Posterior vena cava (tissue), 2 donors: ENCODE measurements at regions not wholly inside any gene's neighbourhood (a gene's known extent, or its start where the extent isn't known, plus 50 kb on each side); places are given as distances from the start of the nearest gene placed in this dataset.

ENCODE experiments used
- DNase-seq: peaks from one replicate; pipeline ENCODE4 v3.0.0-alpha.2; 2020; ENCODE audit warnings: low spot score
- intact Hi-C, 2 donors: fragments of 100-400 bp; cut with DNase I; formaldehyde crosslinking; loops; one replicate each; pipeline versions ENCODE4 v1.14.1 to v1.14.2; 2022 to 2023
- donor health status: DM: yes; HTN: yes; CAD: no.
- donor health status: DM: yes; HTN: yes; CAD: no.

DNA sequence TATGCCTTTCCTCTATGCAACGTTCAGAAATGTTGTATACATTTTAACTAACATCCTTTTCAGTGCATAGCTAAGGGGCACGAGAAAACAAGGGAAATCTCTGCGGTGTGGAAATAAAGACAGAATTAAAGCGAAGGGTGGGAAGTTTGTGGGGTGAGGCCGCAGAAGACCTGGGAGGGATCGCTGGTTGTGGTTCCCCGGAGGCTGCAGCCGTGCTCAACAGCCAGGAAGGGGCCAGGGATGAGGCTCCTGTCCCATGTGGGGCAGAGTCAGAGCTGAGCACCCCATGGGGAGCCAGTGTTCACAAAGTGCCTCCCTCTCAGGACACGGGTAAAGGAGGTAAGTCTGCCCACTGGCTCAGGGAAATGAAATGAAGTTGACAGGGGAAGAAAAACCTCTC lies 67.5 kb downstream of the MYEOV start:
- DNase-seq: peak; percentile 62
- intact Hi-C loops: no loop called here

DNA sequence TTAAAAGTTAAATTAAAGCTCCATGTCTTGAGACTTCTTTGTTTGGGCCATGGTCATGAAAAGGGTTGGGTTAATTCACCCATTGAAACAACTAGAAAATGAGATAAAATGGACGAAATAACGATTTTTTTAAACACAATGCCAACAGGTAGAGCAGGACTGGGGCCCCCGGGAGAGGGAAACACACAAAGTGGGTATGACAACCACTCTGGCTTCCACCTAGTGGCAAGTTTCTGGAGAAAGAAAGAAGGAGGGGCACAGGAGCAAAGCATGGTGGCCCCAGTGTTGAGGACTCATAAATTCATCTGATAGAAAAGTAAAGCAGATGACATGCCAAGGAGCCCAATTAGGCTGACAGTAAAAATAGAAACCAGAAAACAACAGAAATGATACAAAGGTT lies 68.4 kb downstream of the MYEOV start:
- DNase-seq: peak; percentile 22
- intact Hi-C loops: no loop called here

DNA sequence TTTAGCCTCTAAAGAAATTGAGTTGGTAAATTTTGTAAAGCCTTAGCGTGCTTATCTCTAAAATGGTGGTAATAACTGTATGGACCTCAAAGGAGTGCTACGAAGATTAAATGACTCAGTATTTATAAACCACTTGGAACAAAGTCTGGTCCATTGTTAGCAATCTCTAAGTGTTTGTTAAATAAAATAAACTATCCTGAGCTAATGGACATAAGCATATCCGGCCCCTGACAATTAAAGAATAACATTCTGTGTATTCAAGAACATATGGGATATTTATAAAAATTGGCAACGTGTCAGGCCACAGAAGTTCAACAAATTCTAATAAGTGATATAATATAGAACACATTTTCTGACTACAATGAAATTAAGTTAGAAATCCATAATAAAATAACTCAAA lies 71.0 kb downstream of the MYEOV start:
- DNase-seq: no peak

DNA sequence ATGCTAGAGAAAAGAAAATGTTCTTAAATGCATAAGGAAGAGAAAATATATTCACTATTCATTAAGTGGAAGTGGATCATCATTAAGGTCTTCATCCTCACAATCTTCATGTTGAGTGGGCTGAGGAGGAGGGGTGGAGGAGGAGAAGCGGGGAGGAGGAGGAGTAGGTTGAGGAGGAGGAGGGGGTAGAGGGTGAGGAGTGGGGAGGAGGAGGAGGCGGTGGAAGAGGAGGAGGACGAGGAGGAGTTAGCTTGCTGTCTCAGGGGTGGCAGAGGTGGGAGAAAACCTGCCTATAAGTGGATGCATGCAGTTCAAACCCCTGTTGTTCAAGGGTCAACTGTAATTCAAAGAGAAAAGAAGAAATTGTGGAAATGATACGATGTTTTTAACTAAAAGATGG lies 71.6 kb downstream of the MYEOV start:
- DNase-seq: no peak
- intact Hi-C loops: no loop called here

More for the DNA sequence above, 71.0 kb downstream of the MYEOV start:
- intact Hi-C loops: no loop called here

DNA sequence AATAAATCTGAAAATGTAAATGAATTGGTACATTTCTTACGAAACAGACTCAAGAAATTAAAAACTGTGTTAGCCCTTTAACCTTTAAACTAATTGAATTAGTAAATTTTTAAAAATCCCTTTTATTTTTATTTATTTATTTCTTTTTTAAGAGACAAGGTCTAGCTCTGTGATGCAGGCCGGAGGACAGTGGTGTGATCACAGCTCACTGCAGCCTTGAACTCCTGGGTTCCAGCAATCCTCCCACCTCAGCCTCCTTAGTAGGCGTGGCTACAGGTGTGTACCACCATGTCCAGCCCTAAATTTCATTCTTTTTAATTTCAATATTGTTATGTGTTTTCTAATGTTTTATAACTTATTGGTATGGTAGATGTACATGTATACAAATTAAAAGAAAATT lies 72.6 kb downstream of the MYEOV start:
- no peak for DNase-seq
- intact Hi-C loops: no loop called here

DNA sequence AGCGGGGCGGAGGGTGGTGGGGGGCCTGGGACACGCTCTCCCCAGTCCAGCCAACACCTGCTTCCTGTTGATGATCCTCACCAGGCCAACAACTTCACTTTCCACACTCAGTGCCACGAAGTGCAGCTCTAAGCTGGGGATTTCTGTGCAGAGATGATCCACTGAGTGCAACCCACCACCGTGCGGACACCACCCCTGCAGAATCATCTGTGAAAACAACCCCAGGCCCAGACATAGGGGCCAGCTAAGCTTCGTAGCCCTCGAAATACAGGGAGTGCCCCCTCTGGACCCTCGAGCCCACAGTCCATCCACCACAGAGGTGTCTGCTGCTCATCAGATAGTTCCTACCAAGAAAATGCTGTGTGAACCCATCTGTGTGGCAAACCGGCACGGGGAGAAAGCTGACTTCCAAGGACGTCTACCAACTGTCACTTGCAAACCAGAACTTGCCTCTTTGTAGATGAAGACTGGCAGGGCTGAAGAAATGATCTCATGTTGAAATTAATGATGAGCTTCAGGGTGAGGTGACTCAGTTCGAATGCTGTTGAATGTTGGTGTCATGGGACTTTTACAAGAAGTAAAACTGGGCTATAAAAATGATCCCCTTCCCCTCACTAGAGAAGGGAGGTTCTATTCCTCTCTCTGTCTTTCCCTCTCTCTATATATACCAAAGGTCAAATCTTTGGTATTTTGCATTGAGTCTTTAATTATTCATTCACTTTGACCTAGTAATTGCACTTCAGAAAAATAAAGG lies 73.4 kb downstream of the MYEOV start:
- intact Hi-C loops: no loop called here

DNA sequence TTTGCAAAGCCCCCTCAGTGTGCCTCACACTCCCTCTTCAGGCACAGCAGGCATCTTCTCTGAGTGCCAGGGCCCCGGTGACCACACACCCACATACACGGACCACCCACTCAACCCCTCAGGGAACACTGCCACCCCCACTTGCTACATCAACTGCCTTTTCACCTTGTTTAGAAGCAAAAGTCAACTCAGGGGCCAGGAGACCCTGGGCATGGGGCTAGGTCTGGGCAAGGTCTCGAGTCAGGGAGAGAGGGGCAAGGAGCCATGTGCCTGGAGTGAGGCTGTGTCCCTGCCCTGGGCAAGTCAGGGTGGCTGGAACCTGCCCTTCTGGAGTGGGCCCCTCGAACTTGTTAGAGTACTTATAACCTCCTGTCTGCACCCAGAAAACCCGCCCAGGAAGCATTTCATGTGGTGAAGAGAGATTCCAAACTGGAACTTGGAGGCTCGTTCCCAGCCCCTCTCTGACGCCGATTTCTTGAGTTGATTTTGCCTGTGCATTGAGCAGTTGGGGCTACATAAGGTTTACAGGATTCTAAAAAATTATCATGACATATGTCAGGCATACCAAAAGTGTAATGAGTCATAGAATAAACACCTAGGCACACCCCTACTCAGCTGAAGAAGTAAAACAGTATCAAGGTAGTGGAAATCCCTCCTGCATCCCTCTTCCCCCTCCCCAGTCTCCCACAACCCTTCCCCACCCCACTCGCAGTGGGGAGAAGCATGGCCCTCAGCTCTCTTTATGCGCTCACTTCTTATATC lies 74.3 kb downstream of the MYEOV start:
- peak; percentile 59 for DNase-seq
- intact Hi-C loops: no loop called here

More for the DNA sequence above, 73.4 kb downstream of the MYEOV start:
- DNase-seq: peak; percentile 60

DNA sequence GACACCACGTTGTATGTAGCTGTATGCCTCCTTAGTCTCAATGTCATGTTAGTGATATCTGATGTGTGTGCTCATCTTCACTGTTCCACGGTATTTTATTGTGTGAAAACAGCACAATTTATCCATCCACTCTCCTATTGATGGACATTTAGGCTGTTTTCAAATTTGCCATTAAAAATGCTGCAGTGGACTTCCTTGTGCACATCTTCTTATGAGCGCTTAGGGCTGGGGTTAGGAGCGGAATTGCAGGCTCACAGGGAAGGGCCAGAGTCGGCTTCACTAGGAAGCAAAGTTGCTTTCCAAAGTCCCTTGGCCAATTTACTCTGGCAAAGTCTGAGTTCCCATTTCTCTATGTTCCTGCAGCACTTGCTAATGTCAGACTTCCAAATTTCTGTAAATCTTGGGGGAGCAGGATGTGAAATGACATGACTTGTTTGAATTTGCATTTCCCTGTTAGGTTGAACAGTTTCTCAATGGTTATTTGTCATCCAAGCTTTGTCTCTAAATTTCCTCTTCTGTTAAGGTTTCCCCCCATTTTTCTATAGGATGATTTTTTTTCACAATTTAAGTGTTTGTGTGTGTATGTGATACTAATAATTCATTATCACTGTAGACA lies 75.4 kb downstream of the MYEOV start:
- DNase-seq: peak; percentile 17
- intact Hi-C loops: no loop called here

DNA sequence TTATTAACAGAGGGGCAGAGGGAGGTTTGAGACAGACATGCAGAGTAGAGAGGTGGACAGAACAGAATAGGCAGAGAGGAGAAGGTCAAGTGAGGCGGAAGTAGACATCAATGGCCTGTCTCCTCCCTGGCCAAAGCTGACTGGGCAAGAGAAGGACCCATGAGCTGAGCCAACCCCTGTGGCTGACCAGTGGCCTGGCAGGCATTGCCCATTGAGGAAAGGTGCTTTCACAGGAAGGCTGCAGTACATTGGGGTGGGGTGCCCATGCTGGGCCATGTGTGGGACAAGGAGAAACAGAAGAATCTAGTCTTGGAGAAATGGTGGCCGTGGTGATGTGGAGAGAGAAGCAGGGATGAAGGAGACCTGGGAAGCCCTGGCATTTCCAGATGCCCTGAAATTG lies 76.0 kb downstream of the MYEOV start:
- peak; percentile 31 for DNase-seq
- intact Hi-C loops: no loop called here

DNA sequence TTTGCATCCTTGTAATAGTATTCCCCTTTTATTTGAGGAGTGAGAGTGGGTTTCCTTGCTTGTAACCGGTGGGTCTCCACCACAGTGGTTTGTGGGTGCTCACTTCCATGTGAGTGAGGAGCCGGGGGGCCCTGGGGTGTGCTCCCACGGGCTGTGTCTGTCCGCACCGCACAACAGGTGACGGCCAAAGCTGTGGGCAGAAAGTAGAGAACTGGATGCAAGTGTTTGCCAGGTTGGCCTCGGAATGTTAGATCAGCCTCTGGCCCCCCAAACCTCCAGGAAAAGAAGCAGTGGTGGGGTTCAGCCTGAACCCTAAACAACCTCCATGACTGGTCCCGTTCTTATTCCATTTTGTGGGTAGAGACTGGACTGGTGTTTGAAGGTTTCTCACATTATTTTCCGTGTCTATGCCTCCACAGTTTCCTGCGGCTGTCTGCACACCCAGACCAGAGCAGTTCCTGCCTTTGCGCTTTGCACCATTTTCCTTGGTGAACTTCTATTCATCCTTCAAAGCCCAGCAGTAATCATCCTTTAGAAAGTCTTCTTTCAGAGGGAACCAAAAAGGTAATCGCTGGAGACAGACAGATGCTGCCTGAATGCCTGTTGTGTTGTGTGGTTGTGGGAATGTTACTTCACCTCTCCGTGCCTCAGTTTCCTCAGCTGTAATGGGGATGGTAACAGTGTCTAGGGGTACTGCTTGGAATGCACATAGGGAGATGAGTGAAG lies 77.2 kb downstream of the MYEOV start:
- DNase-seq: no peak
- intact Hi-C loops: no loop called here

DNA sequence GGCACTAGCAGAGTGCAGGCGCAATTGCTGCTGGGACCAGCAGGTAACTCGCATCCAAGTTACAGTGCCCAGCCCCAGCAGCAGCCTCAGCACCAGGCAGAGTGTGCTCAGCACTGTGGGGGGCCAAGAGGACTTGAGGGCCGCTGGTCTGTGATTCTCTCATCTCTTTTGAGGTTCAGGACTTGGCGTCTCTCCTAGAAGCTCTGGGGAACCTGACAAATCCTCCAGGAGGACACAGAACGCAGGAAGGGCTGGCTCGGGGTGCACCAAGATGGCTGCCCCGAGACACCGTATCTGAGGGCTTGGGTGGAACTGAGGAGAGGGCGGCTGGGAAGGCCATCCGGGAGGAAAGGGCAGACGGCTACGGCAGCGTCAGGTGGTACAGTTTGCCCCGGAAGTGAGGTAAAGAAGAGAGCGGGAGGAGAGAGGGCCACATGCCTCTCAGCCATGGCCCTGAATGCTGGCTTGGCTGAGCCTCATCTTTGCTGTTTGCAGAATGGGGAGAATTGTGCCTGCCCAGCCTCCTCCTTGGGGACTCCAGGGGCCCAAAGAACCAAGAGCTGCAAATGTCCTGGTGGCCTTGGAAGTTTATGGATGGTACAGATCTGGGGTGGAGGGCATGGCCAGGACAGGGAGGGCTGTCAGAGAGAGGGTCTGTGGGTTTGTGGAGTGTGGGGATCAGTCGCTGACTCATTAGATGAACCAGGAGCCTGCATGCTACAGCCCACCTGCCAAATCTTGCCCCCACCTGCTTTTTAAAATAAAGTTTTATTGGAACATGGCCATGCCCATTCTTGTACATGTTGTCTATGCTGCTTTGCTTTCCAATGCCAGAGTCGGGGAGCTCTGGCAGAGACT lies 78.0 kb downstream of the MYEOV start:
- intact Hi-C loops: no loop called here
- DNase-seq: no peak

DNA sequence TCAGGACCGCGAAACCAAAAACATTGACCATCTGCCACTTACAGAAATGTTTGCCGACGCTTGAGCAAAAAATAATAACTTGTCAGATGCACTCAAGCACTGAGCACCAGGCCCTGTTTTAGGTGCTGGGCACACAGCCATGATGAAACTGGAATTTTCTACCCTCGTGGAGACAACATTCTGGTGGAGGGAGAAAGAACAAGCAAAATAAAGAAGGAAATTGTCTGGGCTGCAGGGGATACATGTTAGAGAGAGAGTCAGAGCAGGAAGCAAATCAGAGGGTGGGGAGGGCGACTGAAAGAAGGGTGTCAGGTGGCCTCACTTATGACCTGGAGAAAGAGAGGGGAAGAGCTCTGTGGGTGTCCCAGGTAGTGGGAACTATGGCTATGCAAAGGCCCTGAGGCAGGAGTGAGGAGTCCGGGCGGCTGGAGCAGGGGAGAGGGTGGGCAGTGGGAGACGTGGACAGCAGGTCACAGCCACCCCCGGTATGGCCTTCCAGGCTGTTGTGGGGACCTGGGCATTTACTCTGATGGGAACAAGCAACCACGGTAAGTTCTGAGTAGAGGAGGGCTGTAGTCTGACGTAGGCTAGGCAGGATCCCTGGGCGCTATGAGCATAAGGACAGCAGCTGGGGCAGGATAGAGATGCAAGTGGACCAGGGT lies 78.8 kb downstream of the MYEOV start:
- DNase-seq: peak; percentile 52

DNA sequence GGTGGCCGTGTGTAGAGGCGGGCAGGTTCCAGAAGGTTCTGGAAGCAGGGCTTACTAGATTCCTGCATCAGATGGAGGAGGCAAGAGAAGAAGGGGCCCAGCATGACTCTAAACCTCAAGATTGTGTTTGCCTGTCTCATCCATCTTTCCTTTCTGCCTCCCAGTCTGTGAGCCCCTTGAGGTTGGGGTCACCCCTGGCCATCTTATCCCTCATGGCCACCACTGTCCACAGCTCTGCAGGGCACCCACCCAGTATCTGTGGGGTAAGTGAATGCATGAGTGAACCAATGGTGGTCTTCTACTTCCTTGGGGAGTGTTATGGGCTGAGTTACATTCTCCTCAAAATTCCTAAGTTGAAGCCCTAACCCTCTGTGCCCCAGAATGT lies 79.3 kb downstream of the MYEOV start:
- DNase-seq: no peak
- intact Hi-C loops: no loop called here

More for the DNA sequence above, 78.8 kb downstream of the MYEOV start:
- intact Hi-C loops: no loop called here

DNA sequence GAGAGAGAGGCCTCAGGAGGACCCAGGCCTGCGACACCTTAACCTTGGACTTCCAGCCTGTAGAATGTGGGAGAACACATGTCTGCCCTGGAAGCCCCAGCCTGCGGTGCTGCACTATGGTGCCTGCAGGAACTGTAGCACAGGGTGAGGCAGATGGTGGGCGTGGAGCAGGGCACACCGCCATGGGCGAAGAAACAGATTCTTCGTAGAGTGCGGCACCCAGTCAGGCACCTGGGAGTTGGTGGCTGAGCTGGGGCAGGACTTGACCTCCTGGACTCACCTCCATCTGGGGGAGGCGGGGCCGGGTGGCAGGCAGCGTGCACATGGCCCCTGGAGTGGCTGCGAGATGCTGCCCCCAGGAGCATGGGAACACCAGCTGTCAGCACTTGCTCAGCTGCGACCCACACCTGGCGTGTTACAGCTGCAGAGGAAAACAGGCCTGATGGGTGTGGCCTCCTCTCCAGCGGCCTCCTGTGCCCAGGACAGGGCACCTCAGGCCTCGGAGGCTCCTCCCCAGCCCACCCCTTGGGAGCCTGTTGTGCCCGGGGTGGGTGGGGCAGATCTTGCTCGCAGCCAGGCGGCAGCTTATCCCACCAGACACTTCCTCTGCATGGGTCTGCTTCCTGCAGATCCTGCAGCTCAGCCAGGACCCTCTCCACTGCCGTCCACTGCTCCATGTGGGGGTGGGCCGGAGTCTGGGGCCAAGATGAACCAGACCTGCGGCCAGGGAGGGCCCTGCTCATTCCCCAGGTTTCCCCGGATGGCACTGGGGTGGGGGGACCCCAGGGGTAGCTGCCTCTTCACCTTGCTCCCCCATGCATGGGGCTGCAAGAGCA lies 80.4 kb downstream of the MYEOV start:
- intact Hi-C loops: no loop called here

DNA sequence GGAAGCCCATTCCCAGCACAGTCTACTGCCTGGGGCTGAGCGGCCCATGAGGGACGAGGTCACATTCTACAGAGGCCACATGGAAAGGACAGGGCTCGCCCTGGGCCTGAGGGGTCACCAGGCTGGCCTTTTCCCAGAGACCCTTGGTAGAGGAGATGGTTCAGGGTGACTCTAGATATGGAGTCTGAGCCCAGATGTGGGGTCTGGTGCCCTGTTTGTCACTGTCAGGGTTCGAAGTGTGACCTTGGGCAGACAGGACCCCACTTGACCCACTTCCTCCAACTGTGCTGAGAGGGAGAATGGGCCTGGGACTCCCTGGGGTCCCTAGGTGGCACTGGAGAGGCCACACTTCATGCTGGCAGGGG lies 81.0 kb downstream of the MYEOV start:
- no peak for DNase-seq

More for the DNA sequence above, 80.4 kb downstream of the MYEOV start:
- peak; percentile 77 for DNase-seq

DNA sequence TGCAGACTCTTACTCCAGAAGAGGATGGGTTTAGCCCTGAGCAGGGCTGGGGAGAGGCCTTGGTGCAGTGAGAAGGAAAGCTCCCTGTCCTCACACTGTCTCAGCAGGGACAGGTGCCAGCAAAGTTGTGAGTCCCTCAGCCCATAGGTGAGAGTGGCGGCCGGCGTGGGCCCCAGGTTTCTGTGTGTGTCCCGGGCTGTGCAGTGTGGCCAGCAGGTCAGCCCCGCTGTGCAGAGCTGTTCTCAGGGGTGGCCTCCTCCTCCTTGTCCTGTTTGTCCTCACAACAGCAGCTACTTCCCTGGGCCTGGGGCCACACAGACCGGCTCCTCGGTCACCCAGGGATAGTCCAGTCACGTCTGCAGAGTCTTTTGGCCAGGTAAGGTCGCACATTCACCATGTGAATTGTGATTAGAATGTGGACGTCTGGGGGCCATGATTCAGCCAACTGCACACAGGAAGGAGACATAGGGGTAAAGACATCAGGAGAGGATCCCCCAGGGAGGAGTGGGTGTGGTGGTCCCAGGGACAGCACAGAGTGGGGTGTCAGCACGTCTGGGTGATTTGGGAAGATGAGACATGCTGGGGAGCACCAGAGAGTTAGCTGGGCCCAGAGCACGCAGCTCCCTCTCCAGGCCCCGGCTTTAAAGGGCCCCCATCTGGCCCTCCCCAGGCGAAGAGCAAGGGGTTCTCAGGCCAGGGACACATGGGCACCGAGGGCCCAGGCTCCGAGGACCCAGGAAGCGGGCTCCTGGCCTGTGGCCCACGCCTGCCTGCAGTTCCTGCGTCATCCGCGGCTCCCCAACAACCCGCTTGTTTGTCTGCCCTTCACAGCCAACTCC lies 81.6 kb downstream of the MYEOV start:
- DNase-seq: peak; percentile 67
- intact Hi-C loops: no loop called here

More for the DNA sequence above, 81.0 kb downstream of the MYEOV start:
- intact Hi-C loops: no loop called here
